Ascending aorta (tissue), 2 donors: ENCODE measurements at regions not wholly inside any gene's neighbourhood (a gene's known extent, or its start where the extent isn't known, plus 50 kb on each side); places are given as distances from the start of the nearest gene placed in this dataset.

ENCODE experiments used
- DNase-seq, 2 donors: peaks; one replicate each; pipeline ENCODE4 v3.0.0-alpha.2; 2019; ENCODE audit warnings: low spot score in 2 of 2
- H3K27ac ChIP-seq, 2 donors: fragments of 200-600 bp; sonication (generic); one replicate each; pipeline ENCODE4 v1.5.1; 2016 to 2017; ENCODE audit warnings: mild to moderate bottlenecking in 1 of 2
- H3K27me3 ChIP-seq: fragments of 200-600 bp; sonication (generic); one replicate; pipeline ENCODE4 v1.5.1; 2017
- H3K36me3 ChIP-seq, 2 donors: fragments of 200-600 bp; sonication (generic); one replicate each; pipeline ENCODE4 v1.5.1; 2016
- H3K4me1 ChIP-seq, 2 donors: fragments of 200-600 bp; sonication (generic); one replicate each; pipeline ENCODE4 v1.5.1; 2016 to 2017; ENCODE audit warnings: mild to moderate bottlenecking in 1 of 2
- H3K4me3 ChIP-seq, 2 donors: fragments of 200-600 bp; sonication (generic); one replicate each; pipeline ENCODE4 v1.5.1; 2016 to 2017; ENCODE audit warnings: mild to moderate bottlenecking in 1 of 2
- H3K9me3 ChIP-seq, 2 donors: fragments of 200-600 bp; sonication (generic); one replicate each; pipeline ENCODE4 v1.5.1; 2016
- intact Hi-C: fragments of 100-400 bp; cut with DNase I; formaldehyde crosslinking; loops from one replicate; pipeline ENCODE4 v1.15.1; 2023
- TF ChIP-seq, protein P1 (sequence below), 3 experiments: fragments of 200-600 bp in 2 of 3; fragments of 450-650 bp in 1 of 3; sonication (generic) in 2 of 3; IDR thresholded peaks; one replicate each; pipeline ENCODE4 v1.5.1; 2016 to 2019; ENCODE audit warnings: antibody characterized with exemption in 3 of 3, mild to moderate bottlenecking in 1 of 3, moderate library complexity in 1 of 3

DNA sequence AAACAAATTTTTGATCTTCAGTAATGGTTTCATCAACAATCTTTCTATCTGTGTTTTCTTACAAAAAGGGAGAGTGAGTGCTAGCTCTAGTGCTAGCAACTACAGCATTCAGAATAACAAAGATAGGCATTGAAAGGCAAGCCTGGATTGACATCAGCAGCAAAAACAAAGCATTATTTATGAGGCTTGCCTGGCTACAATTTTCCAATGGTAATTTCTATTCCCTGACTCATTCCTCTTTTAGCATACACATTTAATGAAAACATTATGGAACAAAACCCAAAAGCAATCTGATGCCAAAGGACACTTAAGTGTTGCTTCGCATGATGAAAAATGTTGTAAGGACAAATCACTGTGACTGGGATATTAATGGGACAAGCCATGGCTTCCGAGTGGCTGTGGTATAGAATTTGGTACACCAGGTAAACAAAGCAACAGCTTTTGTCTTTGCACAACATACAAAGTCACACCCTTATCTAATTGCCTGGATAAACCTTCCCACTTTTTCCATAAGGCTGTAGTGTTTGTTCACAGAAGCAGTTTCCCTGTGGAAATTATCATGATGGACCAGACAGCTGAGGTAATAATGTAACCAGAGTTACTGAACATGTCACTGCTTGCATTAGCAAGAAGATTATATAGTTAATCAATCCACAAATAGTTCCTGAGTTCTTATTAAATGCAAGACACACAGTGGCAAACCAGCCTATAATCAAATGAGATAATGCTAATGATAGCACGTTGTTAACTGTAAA, 179.8 kb upstream of the EDIL3 start:
- H3K36me3 ChIP-seq, result no peaks in the 10 kb centered on the region
- TF ChIP-seq, protein P1, sequence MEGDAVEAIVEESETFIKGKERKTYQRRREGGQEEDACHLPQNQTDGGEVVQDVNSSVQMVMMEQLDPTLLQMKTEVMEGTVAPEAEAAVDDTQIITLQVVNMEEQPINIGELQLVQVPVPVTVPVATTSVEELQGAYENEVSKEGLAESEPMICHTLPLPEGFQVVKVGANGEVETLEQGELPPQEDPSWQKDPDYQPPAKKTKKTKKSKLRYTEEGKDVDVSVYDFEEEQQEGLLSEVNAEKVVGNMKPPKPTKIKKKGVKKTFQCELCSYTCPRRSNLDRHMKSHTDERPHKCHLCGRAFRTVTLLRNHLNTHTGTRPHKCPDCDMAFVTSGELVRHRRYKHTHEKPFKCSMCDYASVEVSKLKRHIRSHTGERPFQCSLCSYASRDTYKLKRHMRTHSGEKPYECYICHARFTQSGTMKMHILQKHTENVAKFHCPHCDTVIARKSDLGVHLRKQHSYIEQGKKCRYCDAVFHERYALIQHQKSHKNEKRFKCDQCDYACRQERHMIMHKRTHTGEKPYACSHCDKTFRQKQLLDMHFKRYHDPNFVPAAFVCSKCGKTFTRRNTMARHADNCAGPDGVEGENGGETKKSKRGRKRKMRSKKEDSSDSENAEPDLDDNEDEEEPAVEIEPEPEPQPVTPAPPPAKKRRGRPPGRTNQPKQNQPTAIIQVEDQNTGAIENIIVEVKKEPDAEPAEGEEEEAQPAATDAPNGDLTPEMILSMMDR (IDR thresholded peaks at IDR 0.05), result no peak
- H3K4me3 ChIP-seq, result no peak overlapping the region
- no peaks in the 10 kb centered on the region for H3K4me1 ChIP-seq
- H3K27me3 ChIP-seq, result no peaks in the 10 kb centered on the region
- no peaks in the 10 kb centered on the region for H3K9me3 ChIP-seq
- no peak for DNase-seq
- H3K27ac ChIP-seq, result no peak overlapping the region
- intact Hi-C loops, result no loop called here

DNA sequence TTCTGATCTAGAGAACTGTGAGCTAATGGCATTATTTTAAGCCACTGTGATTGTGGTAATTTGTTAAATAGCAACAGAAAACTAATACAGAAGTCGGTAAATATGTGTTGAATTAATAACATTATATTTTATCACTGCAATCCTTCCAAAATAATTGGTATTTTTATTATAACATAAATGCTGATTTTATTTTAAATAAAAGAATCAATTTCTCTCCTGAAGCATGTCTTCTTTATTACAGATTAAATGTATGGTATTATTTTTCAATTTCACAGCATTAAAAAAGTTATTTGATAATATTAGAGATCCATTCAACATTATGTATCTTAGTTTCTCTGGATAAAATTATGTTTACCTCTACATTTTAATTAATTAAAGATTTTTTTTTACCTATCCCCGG, 165.5 kb upstream of the EDIL3 start:
- no peak overlapping the region for H3K4me3 ChIP-seq
- TF ChIP-seq, protein P1 (IDR thresholded peaks at IDR 0.05), result no peak
- H3K9me3 ChIP-seq, result no peaks in the 10 kb centered on the region
- H3K36me3 ChIP-seq, result no peaks in the 10 kb centered on the region
- DNase-seq, result no peak
- H3K27ac ChIP-seq, result no peak overlapping the region
- intact Hi-C loops, result no loop called here
- H3K4me1 ChIP-seq, result no peaks in the 10 kb centered on the region
- H3K27me3 ChIP-seq, result no peaks in the 10 kb centered on the region

DNA sequence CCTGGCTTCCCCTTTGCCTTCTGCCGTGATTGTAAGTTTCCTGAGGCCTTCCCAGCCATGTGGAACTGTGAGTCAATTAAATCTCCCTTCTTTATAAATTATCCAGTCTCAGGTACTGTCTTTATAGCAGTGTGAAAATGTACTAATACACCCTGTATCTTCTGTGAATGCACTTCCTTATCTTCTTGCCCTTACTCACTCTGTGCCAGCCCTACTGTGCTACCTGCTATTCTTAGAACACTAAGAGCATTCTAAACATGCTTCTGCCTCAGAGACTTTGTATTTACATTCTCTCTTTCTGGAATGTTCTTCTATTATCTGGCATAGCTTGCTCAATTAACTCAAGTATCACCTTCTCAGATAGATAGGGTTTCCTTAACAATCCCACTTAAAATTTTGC, 164.4 kb upstream of the EDIL3 start:
- H3K27ac ChIP-seq, result no peak overlapping the region
- intact Hi-C loops, result no loop called here
- H3K36me3 ChIP-seq, result no peaks in the 10 kb centered on the region
- no peaks in the 10 kb centered on the region for H3K4me1 ChIP-seq
- TF ChIP-seq, protein P1 (IDR thresholded peaks at IDR 0.05), result no peak
- no peak for DNase-seq
- no peaks in the 10 kb centered on the region for H3K9me3 ChIP-seq
- no peak overlapping the region for H3K4me3 ChIP-seq
- H3K27me3 ChIP-seq, result no peaks in the 10 kb centered on the region

DNA sequence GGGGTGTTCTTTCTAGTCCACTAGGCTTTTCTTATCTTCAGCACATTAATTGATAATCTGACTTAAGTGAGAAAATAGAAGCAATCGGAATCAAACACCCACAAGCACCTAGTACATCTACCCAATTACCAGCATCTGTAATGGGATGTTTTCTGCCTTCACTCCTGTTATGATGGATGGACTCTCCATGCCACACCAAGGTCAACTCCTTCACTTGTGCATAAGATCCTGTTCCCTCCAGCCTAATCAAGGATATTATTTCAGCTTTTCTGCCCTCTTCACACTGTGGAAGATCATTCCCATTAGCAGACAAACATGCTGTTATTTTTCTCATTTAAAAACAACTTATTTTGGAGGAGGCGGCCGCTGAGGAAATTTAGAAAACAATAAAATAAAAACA, 162.0 kb upstream of the EDIL3 start:
- no peak for DNase-seq
- no peaks in the 10 kb centered on the region for H3K9me3 ChIP-seq
- no peaks in the 10 kb centered on the region for H3K36me3 ChIP-seq
- no peak overlapping the region for H3K27ac ChIP-seq
- intact Hi-C loops, result no loop called here
- no peaks in the 10 kb centered on the region for H3K4me1 ChIP-seq
- TF ChIP-seq, protein P1 (IDR thresholded peaks at IDR 0.05), result no peak
- no peak overlapping the region for H3K4me3 ChIP-seq
- H3K27me3 ChIP-seq, result no peaks in the 10 kb centered on the region

DNA sequence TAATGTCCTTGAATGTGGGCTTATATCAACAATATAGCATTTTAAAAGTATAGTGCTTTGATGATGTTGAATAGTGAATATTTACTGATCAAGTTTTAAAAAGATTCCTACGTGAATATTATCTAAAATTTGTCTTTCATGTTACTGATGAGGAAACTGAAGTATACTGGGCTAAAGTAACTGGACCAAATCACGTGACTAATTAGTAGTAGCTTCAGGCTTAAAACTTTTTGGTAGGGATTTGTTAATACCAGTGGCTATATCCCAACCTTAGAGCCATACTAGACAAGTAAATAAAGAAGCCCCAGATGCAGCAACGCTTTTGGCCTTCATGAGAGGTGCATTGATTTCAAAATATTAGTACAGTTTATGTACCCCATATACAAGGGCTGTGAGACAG, 152.1 kb upstream of the EDIL3 start:
- TF ChIP-seq, protein P1 (IDR thresholded peaks at IDR 0.05), result no peak
- H3K27me3 ChIP-seq, result no peaks in the 10 kb centered on the region
- H3K4me3 ChIP-seq, result no peak overlapping the region
- no peaks in the 10 kb centered on the region for H3K9me3 ChIP-seq
- intact Hi-C loops, result no loop called here
- H3K4me1 ChIP-seq, result no peaks in the 10 kb centered on the region
- DNase-seq, result no peak
- H3K27ac ChIP-seq, result no peak overlapping the region
- peaks cover 0 to 6% of the 10 kb centered on the region in 2 donors for H3K36me3 ChIP-seq

DNA sequence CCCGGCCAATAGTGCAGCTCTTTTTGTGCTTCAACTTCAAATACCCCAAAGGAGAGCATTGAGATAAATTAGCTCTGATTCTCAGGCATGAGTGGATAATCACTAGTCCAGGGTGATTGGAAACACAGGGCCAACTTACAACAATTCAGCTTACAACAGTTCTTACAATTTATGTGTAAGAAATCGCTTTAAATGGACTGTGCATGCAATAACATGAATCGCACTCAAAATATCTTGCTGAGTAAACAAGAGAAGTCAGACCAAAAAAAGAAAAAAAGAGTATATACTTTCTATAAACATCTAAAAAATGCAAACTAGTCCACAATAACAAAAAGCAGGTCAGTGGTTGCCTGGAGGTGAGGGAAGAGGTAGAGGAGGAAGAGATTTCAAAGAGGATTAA, 150.6 kb upstream of the EDIL3 start:
- intact Hi-C loops, result no loop called here
- no peaks in the 10 kb centered on the region for H3K27me3 ChIP-seq
- DNase-seq, result no peak

More for the DNA sequence above, 150.6 kb upstream of the EDIL3 start:
- peaks cover 0 to 6% of the 10 kb centered on the region in 2 donors for H3K36me3 ChIP-seq
- H3K4me3 ChIP-seq, result no peak overlapping the region
- H3K9me3 ChIP-seq, result no peaks in the 10 kb centered on the region
- no peaks in the 10 kb centered on the region for H3K4me1 ChIP-seq
- H3K27ac ChIP-seq, result no peak overlapping the region
- TF ChIP-seq, protein P1 (IDR thresholded peaks at IDR 0.05), result no peak
